Right lobe of liver (tissue), 6 donors: ENCODE measurements at regions not wholly inside any gene's neighbourhood (a gene's known extent, or its start where the extent isn't known, plus 50 kb on each side); places are given as distances from the start of the nearest gene placed in this dataset.
A peak's percentile ranks its signal among the peaks of the same experiment; 100 is the strongest.
"Not testable (repeated sequence)": the region's sequence is repeated elsewhere in the genome, so short reads cannot be mapped to it uniquely, and the experiment has no call there.

ENCODE experiments used
- ATAC-seq, 4 donors: fragments of 200-7000 bp; cut with Tn5 transposase; one replicate each; pipeline ENCODE4 v1.9.1; 2020; ENCODE audit warnings: mild to moderate bottlenecking in 4 of 4, moderate library complexity in 4 of 4
- DNase-seq, 3 donors: peaks; one replicate each; pipeline ENCODE4 v3.0.0-alpha.2; 2020
- H3K27ac ChIP-seq, 3 donors: fragments of 200-600 bp; one replicate each; pipeline ENCODE4 v1.8.0; 2022
- H3K27me3 ChIP-seq, 2 donors: fragments of 200-600 bp; one replicate each; pipeline ENCODE4 v1.8.0; 2022
- H3K36me3 ChIP-seq, 4 donors: fragments of 200-600 bp; sonication (generic) in 1 of 4; one replicate each; pipeline versions ENCODE4 v1.5.1 to v1.8.0; 2017 to 2022; ENCODE audit warnings: control low read depth in 1 of 4
- H3K4me1 ChIP-seq, 4 donors: fragments of 200-600 bp; sonication (generic) in 1 of 4; one replicate each; pipeline versions ENCODE4 v1.5.1 to v1.8.0; 2017 to 2022; ENCODE audit warnings: control low read depth in 1 of 4
- H3K4me3 ChIP-seq, 3 donors: fragments of 200-600 bp; one replicate each; pipeline ENCODE4 v1.8.0; 2022
- H3K9me3 ChIP-seq, 4 donors: fragments of 200-600 bp; sonication (generic) in 1 of 4; one replicate each; pipeline versions ENCODE4 v1.5.1 to v1.8.0; 2017 to 2022; ENCODE audit warnings: control low read depth in 1 of 4
- CTCF ChIP-seq, 4 donors: fragments of 200-600 bp in 3 of 4; fragments of 450-650 bp in 1 of 4; IDR thresholded peaks; one replicate each; pipeline versions ENCODE4 v1.5.1 to v1.8.0; 2016 to 2022; ENCODE audit warnings: antibody characterized with exemption in 4 of 4, mild to moderate bottlenecking in 2 of 4
- POLR2A ChIP-seq: fragments of 450-650 bp; IDR thresholded peaks from one replicate; pipeline ENCODE4 v1.6.1; 2017; ENCODE audit warnings: antibody characterized with exemption, mild to moderate bottlenecking
- WGBS: methylation state at CpG from one replicate; pipeline ENCODE4 v1.1.6; 2018; ENCODE audit warnings: low coverage, low lambda C conversion rate; ENCODE audit not compliant: insufficient coverage; ENCODE audit errors: missing lambda C conversion rate; 5-methylcytosine and 5-hydroxymethylcytosine counted together
- intact Hi-C, 2 donors: fragments of 100-400 bp; cut with DNase I; formaldehyde crosslinking; loops; one replicate each; pipeline versions ENCODE4 v1.11.2 to v1.14.1; 2022
- donor health status: DM: no; HTN: yes; CAD: no.
- donor health status: DM: no; HTN: no; CAD: no.
- donor health status: DM: no; HTN: no; CAD: no.
- donor health status: DM: no; HTN: yes; CAD: no.
- donor health status: DM: no; HTN: yes; CAD: no.

- intact Hi-C loops: no loop called here
- no peaks in the 10 kb centered on the region for H3K36me3 ChIP-seq
Measured at GRCh38 chr2:241968417-241968816, 98.9 kb downstream of the RTP5 start.

GRCh38 chr2:241969182-241969581 lies 99.7 kb downstream of the RTP5 start:
- H3K27ac ChIP-seq, H3K27me3 ChIP-seq, H3K4me1 ChIP-seq, ATAC-seq, H3K9me3 ChIP-seq, H3K36me3 ChIP-seq, H3K4me3 ChIP-seq, intact Hi-C loops: not testable (repeated sequence)
- 98% methylated on average over 6 of the region's 6 CpGs for WGBS
- peak in 1 of 3 donors; percentile 12 for DNase-seq

More at GRCh38 chr2:241968417-241968816, 98.9 kb downstream of the RTP5 start:
- DNase-seq: peak in 2 of 3 donors; percentile 22 to 24
- no peaks in the 10 kb centered on the region for H3K4me1 ChIP-seq
- no peaks in the 10 kb centered on the region for H3K27me3 ChIP-seq
- no peak for ATAC-seq
- WGBS: 92% methylated on average over 9 of the region's 9 CpGs
- H3K9me3 ChIP-seq: no peaks in the 10 kb centered on the region
- H3K4me3 ChIP-seq: no peak overlapping the region
- no peak overlapping the region for H3K27ac ChIP-seq
- TF ChIP-seq CTCF (IDR thresholded peaks at IDR 0.05) (no peak), POLR2A (no peak)

GRCh38 chr2:241970716-241971115 lies 101.2 kb downstream of the RTP5 start:
- TF ChIP-seq CTCF (IDR thresholded peaks at IDR 0.05): no peak
- TF ChIP-seq POLR2A: no peak
- no peaks in the 10 kb centered on the region for H3K9me3 ChIP-seq
- peak in 1 of 3 donors; percentile 6 for DNase-seq
- no peaks in the 10 kb centered on the region for H3K27me3 ChIP-seq
- no peak overlapping the region for H3K27ac ChIP-seq
- intact Hi-C loops: no loop called here
- no peak overlapping the region for H3K4me3 ChIP-seq
- no peak for ATAC-seq
- H3K4me1 ChIP-seq: no peaks in the 10 kb centered on the region
- 72% methylated on average over 5 of the region's 5 CpGs for WGBS
- H3K36me3 ChIP-seq: no peaks in the 10 kb centered on the region

GRCh38 chr2:241974096-241974495 lies 104.6 kb downstream of the RTP5 start:
- intact Hi-C loops: no loop called here
- no peak overlapping the region for H3K4me3 ChIP-seq
- DNase-seq (peak in 2 of 3 donors; percentile 44 to 54), ATAC-seq (no peak)
- no peaks in the 10 kb centered on the region for H3K4me1 ChIP-seq
- no peaks in the 10 kb centered on the region for H3K27me3 ChIP-seq
- 83% methylated on average over 1 of the region's 15 CpGs for WGBS
- H3K36me3 ChIP-seq: no peaks in the 10 kb centered on the region
- TF ChIP-seq CTCF (IDR thresholded peaks at IDR 0.05): no peak
- TF ChIP-seq POLR2A: no peak
- H3K9me3 ChIP-seq: no peaks in the 10 kb centered on the region
- no peak overlapping the region for H3K27ac ChIP-seq

- DNase-seq (peak in 2 of 3 donors; percentile 39 to 40), ATAC-seq (peak in 1 of 4 donors; percentile 27)
- WGBS: no CpG with 5 or more reads among the region's 26 CpGs
- Histone ChIP-seq H3K9me3 (no peaks in the 10 kb centered on the region), H3K36me3 (no peaks in the 10 kb centered on the region), H3K4me3 (no peak overlapping the region), H3K27me3 (no peaks in the 10 kb centered on the region), H3K27ac (no peak overlapping the region), H3K4me1 (no peaks in the 10 kb centered on the region)
- intact Hi-C loops: no loop called here
- no peak for TF ChIP-seq POLR2A
Measured at GRCh38 chr2:241974851-241975592, 105.5 kb downstream of the RTP5 start.
